Prostate gland (tissue), 2 donors: ENCODE measurements at regions not wholly inside any gene's neighbourhood (a gene's known extent, or its start where the extent isn't known, plus 50 kb on each side); places are given as distances from the start of the nearest gene placed in this dataset.

Source experiments
- CTCF ChIP-seq, 4 experiments: fragments of 200-600 bp in 2 of 4; fragments of 450-650 bp in 2 of 4; sonication (generic) in 2 of 4; IDR thresholded peaks; 1 replicate in 3 of 4; 2 replicates in 1 of 4; pipeline ENCODE4 v1.5.1; 2016 to 2019; ENCODE audit warnings: antibody characterized with exemption in 4 of 4, mild to moderate bottlenecking in 2 of 4, moderate library complexity in 2 of 4
- POLR2A ChIP-seq: fragments of 450-650 bp; IDR thresholded peaks from one replicate; pipeline ENCODE4 v1.6.1; 2016; ENCODE audit warnings: antibody characterized with exemption, mild to moderate bottlenecking
- POLR2AphosphoS5 ChIP-seq: sonication (generic); formaldehyde crosslinking; IDR thresholded peaks from one replicate; pipeline ENCODE4 v1.6.1; 2017; ENCODE audit warnings: antibody characterized with exemption

GRCh38 chr6:129946439-129947140 is 71.8 kb upstream of the L3MBTL3 start:
- TF ChIP-seq POLR2A (no peak), POLR2AphosphoS5 (no peak), CTCF (IDR thresholded peaks at IDR 0.05) (no peak)
